GM19025 (cell line): ENCODE measurements at regions not wholly inside any gene's neighbourhood (a gene's known extent, or its start where the extent isn't known, plus 50 kb on each side); places are given as distances from the start of the nearest gene placed in this dataset.

Source experiments
- ATAC-seq: cut with Tn5 transposase; IDR thresholded peaks from one replicate; pipeline ENCODE4 v1.9.1; 2021; ENCODE audit warnings: mild to moderate bottlenecking, low read depth, moderate library complexity; ENCODE audit not compliant: unreplicated experiment

DNA sequence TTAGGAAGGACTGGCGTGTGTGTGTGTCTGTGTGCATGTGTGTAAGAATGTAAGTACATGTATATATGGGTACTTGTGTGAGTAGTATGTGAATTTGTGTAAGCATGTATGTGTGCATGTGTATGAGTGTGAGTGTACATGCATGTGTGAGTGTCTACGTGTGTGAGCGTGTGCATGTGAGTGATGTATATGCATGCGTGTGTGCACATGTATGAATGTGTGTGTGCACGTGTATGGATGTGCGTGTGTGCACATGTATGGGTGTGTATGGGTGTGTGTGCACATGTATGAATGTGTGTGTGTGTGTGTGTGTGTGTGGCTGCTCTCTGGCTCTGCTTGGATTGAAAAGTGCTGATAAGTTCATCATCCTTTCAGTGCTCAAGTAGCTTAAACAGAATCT is 154.5 kb downstream of the TENT4A start:
- ATAC-seq = no peak

DNA sequence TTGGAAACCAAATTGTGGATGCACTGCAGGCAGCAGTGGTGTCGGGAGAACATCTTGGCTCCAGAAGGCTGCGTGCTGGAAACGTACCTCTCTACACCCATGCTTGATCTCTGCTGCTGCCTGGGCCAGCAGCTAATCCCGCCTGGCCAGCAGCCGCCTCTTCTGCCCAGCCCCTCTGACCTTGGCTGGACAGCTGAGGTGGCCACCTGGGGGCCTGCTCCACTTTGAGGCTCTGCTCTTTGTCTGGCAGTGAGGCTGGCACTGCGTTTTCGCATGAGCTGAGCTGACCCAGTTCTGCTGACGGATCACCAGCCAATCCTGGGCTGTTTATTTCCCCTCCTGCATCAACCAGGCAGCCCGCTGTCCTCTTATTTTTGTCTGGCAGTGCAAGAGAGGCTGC is 154.9 kb downstream of the TENT4A start:
- no peak for ATAC-seq

DNA sequence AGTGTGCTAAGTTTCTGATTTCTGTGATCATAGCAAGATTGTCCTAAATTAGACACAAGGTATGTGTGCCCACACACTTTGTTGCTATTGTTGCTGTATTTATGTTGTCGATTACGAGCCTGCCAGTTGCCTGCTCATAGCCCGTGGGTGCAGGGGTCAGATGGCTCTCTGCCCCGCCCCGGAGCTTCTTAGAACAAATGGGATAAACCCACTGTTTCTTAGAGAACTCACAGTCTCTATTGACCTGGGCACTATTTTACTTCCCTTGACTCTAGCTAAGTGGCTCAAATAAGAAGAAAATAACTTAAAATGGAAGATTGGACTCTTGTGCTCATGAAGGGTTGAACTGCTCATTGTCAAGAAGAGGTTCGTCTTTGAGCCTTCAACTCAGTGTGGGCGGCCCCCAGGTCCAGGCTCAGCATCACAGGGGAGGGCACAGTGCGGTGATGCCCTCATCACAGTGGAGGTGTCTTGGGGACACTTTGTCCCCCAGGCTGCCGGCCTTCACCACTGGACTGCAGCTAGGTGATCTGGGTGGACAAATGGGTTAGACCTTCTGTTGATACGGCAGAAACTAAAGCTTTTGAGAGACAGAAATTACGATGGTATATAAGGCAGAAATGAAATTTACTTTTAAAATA is 155.5 kb downstream of the TENT4A start:
- ATAC-seq = no peak

DNA sequence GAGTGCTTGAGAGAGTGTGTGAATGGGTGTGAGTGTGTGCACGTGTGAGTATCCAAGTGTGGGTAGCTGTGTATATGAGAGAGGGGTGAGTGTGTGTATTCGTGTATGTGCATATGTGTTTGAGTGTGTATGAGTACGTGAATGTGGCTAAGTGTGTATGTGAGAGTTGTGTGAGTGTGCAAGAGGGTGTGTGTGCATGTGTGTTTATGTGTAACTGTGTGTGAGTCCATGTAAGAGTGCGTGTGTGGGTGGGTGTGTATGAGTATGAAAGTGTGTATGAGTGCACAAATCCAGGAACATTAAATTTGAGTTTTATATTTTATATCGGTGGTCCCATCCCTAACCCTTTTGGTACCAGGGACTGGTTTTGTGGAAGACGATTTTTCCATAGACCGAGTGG is 156.4 kb downstream of the TENT4A start:
- ATAC-seq = no peak

DNA sequence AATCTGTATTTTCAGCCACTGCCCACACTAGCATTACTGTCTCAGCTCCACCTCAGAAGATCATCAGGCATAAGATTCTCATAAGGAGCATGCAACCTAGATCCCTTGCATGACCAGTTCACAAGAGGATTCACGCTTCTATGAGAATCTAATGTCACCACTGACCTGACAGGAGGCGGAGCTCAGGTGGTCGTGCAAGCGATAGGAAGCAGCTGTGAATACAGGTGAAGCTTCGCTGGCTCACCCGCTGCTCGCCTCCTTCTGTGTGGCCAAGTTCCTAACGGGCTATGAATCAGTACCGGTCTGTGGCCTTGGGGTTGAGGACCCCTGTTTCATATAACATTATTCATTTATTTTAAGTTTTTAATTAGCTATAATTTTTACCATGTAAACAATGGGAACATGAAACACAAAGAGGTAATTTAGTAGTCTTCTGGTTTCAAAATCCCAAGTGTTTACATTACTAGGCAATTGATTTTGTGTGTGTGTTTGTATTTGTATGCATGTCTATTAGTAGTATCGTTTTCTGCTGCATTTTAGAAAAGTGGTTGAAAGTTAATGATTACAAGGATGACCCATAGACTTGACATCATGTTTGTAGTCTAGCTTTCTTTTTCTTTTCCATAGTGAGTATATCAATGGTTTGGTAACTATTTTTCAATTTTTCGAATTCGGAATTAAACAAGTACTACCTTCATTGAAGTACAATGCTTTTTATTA is 159.4 kb downstream of the TENT4A start:
- no peak for ATAC-seq

DNA sequence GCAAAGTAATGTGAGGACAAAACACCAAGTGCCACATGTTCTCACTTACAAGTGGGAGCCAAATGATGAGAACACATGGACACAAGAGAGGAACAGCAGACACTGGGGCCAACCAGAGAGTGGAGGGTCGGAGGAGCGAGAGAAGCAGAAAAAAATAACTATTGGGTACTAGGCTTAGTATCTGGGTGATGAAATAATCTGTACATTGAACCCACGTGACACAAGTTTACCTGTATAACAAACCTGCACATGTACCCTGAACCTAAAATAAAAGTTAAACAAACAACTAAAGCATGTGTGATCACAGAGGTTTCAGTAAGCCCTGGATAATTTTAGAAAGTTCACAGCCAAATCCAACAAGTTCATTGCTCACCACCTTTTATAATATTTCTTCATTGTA is 160.1 kb downstream of the TENT4A start:
- ATAC-seq = no peak

DNA sequence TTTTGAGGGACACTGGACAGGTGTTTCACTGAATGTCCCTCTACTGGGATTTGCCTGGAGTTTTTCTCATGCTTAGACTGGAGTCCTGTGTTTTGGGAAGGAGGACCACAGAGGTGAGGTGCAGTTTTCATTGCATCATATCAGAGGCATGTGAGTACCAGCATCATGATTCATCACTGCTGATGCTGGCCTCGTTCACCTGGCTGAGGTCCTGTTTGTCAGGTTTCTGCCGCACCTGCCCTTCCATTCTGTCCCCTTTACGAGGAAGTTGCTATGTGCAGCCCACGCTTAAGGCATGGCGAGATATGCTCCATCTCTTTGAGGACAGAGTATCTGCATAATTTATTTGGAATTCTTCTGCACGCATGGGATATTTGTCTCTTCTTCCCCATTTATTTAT is 162.1 kb downstream of the TENT4A start:
- ATAC-seq = no peak

DNA sequence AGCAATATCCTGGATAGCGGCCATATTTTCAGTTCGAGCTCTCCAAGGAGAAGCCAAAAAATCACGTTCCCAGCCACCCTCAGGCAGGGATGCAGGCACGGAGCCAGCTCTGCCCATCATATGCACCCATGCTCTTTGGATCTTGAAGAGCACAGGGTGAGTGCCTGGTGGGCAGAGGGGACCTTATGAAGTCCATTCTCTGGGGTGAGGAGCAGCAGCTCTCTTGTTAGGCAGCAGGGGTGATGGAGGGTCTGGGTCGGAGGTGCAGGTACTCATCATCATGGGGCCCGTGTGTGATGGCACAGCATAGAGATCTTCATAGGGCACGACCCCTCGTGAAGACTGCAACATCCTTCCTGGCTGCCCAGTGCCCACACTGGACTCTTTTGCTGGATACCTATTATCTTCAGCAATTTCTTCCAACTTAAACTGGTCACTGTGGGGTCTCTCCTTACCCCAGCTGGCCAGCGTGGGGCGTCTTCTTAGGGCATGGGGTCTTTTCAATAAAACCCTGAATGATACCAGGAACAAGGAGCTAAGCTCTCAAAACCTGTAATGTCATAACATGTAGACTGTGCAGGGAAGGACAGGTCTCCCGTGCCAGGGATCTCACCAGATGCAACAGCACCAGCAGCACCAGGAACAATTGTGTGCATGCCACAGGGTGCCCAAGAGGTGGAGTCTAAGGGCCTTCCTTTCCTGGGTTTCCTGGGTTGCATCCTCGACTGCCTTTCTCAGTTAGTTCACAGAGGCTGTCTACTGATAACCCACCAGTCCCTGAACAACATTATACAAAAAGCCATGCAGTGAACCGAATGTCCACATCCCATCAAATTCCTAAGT is 165.0 kb downstream of the TENT4A start:
- ATAC-seq = no peak

DNA sequence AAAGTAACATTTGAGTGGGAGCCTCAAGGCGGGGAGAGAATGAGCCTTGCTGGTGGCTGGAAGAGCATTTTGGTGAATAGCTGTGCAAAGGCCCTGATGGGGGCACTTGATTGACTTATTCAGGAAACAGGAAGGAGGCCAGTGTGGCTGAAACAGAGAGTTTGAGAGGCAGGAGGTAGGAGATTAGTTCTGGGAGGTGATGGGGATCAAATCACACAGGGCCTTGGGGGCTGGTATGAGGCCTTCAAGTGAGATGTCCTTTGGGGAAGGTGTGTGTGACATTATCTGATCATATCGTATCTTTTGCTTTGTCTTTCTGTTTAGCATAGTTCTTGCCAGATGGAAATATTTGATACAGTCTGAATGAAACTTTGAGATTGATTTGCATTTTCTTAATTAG is 172.3 kb downstream of the TENT4A start:
- ATAC-seq = no peak

DNA sequence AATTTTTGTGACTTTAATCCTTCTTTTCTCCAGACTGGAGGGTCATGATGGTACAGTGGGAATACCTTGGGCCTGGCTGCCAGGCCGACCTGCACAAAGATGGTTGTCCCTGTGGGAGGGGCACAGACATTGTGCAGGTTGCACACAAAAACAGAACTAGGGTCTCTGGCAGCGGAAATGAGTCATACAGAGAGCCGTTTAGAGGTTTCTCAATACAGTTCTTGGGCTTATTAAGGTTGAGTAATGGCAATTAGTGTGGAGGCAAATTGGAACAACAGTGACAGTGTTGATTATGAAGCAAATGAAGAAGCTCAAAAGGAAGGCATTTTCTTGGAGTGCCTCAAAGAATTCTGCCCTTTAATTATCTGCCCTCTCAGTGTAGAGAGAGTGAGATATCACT is 173.6 kb downstream of the TENT4A start:
- no peak for ATAC-seq

DNA sequence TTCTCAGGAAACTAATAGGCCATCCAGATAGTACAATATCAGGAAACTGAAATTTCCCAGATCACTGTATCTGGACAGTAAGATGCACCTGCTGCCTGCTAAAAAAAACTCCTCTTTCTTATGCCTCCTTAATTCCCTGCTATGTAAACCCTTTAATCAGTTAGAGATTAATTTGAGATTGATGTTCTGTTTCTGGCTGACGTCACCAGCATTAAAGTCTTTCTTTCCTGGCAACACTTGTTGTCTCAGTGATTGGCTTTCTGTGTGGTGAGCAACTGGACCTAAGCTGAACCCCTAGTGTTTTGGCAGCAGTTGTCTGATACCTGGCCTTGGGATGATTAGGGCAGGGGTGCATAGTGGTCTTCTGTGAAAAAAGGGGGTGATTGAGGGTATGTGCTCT is 175.8 kb downstream of the TENT4A start:
- no peak for ATAC-seq

DNA sequence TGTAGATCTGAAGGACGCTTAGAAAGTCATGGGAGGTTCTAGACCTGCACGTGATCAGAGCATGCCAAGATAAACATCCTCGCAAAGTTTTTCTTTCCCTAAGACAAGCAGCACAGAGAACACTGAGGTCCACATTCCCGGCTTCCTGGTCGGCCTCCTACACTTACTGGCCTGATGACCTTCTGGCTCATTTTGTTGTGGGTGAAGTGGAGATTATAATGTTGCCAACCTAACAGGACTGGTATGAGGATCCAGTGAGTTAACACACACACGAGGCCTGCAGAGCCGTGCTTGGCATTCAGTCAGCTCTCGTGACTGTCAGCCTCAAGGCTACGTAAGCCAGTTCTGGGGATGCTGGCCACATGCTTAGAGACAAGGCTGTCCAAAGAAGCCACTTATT is 186.0 kb downstream of the TENT4A start:
- no peak for ATAC-seq

DNA sequence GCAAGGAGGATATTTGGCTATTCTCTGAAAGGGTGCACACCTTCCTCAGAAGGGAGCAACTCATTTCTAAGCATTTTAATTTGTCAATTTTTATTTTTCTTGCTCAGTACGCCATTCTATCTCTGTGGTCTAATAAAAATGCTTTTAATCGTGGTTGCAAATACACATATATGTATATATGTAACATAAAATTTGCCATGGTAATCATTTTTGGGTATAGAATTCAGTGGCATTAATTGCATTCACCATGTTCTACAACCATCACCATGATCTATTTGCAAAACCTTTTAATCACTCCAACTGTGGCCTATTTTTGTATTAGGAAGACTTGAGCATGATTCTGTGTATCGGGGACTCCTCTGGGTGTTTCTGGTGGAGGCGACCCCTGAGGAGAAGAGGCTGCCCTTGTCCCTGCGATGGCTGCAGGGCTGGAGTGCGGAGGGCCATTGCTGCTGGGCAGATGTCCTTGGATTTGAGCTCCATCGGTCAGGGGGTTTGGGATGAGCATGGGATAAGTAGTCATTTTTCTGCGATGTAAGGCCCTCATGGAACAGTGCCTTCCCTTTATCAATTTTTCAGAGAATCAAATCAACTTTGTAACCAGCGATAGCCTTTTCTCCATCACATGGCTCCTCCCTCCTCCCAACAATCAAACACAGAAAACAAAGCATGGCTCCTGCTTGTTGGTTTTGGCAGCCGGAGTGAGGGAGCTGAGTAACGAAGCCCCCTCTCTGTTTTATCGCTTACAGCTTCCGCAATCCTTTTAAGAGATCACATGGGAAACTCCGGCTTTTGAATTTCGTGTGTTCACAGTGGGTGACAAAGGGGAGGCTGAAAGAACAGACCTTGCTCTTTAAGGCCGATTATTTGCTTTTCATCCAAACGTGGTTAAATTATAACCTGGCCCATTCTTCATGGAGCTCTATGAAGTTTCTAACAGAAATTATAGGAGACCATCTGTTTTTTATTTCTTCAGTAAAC is 187.3 kb downstream of the TENT4A start:
- no peak for ATAC-seq

DNA sequence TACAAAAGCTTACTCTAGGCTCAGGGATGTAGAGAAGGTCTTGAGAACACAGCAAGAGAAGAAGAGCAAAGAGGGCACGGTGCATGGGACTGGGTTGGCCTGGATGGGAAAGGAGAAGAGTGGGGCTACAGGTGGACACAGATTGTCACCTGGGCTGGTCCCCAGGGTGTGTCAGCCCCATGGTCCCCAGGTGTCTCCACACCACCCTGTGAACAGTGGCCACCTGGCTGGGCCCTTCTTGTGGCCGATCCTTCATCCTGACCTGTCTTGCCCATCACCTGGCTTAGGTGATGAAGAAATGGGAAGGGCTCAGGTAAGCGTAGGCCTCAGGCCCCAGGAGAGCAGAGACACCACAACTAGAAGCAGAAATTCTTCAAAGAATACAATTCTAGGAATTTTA is 188.9 kb downstream of the TENT4A start:
- ATAC-seq = no peak

DNA sequence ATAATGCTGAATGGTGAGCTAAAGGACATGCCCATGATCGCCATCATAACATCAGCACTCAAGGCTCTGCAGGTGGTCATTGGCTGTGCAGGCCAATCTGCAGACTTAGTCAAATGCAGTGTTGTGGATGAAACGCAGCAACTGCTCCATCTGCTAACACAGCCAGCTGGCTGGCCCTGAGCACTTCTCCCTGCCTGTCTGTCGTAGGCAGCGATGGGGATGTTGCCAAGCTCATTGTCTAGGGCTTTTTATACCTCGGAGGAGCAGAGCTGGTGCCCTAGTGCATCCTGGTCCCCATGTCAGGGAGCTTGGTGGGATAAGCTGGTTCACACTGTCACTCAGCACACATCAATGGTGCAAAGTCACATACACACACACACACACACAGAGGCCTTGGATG is 189.4 kb downstream of the TENT4A start:
- ATAC-seq = no peak

DNA sequence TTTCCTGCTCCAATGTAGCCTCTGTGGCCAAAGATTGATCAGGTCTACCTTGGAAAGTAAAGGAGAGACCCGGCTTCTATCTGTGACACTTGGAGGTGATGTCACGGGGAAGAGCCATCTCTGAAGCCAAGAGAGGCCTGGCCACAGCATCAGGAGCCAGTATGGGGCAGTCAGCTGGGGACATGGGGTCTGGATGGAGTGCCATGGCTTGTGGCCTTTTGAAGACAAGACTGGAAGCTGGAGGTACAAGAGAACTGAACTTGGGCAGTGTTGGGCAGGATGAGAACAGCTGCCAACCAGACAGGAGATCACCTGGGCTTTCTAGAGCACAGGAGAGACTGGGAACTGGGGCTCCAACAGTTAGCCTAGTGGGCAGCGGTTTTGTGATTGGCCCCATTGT is 190.7 kb downstream of the TENT4A start:
- no peak for ATAC-seq

DNA sequence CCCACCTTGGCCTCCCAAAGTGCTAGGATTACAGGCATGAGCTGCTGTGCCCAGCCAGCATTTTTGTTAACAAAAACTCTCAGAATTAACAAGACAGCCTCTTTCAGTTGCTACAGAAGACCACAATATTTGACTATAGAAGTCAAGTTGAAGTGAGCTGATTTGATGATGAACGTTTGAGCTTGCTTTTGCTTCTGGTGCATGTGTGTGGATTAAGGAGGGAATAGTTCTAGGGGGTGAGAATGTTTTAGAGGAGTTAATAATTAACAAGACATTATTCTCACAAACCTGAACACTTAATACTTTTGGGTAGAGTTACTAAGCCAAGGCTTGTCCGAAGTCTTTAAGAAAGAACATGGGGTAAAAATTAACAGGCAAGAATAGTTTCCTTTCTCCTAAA is 191.6 kb downstream of the TENT4A start:
- no peak for ATAC-seq

DNA sequence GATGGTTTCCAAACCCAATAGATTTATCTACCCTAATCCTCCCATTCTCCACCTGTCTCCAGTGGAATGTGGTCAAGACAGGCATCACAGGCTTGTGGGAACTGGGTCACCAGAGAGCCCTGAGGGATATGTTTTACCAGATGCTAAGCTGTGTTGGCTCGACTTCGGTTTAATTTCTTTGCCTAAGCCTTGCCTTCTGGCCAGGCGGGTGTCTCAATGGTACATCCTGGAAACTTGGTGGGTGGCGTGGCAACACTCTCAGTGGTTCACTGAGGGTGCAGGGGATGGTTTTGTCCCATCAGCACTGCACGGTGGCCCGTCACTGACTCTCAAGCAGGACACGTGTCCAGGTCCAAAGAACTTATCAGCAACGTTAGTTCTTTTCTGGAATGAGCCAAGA is 192.2 kb downstream of the TENT4A start:
- ATAC-seq = no peak

DNA sequence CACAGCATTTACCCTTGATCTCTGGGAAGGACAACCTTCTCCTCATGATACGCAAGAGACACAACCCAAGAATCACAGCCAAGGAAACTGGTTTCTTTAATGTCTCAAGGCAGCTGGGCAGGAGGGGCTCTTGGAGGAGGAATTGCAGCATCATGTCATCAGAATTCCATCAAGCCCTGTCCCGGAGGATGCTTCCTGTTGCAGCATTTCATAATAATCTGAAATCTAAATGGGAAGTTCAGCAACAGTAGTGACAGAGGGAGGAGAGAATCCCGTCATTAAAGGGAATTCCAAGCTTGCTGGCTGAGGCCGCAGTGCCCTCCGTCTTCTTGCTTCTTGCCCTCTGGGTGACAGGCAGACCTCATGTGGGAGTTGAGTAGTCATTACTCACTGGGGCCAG is 192.7 kb downstream of the TENT4A start:
- no peak for ATAC-seq

DNA sequence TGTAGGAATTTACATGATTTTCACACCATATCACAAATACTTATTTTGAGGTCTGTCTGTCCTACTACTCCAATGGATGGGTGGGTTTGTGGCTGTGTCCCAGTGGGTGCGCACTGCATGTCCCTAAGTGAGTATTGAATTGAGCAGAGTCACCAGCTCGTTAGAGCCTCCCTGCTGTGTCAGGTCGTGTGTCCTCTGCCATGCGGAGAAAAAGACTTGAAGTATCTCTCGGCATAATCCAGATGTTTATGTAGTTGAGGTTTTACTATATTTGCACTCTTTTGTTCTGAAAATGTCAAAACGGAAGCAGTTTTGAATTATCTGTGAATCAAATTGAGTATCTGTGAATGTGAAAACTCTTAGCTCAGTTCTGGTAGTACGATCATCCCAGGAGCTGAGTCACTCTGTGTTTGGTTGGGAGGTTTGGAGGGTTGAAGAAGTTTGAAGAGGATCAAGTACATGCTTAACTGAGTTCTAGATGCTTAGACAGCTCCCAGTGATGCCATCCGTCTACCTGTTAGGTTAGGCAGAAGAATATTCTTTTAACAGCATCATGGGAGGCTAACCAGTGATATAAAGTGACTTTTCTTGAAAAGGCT is 194.2 kb downstream of the TENT4A start:
- ATAC-seq = no peak
